ENCODE measurements at regions not wholly inside any gene's neighbourhood (a gene's known extent, or its start where the extent isn't known, plus 50 kb on each side); places are given as distances from the start of the nearest gene placed in this dataset.

DNA sequence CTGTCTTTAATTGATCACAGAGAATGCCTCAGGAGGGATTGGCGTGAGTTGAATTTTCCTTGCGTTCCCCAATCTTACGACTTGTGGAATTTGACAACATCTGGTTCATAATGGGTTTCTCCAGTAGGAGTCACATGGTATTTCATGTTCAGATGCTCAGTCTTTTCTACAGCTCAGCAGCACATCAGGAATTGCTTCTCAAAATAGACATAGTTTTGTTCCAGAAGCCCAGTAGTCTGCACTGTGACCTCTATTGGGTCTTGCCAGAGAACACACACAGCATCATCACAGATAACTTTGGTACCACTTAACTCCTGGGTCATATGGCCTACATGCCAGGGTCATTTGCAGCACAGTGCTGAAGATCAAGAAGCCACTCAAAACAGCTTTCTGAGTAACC is 282.5 kb upstream of the HTR2A start:
- ATAC-seq (no peak), DNase-seq (no peak)
- no peak overlapping the region for H3K27ac ChIP-seq
- H3K36me3 ChIP-seq (ENCODE audit: insufficient read depth in 1 of 2, low read depth in 1 of 2): no peaks in the 10 kb centered on the region
- no peaks in the 10 kb centered on the region for H3K4me1 ChIP-seq
- 79 to 90% (median 86%) methylated on average over 3 of the region's 3 CpGs for WGBS, 3 donors
- no peaks in the 10 kb centered on the region for H3K9me3 ChIP-seq
- no peak overlapping the region for H3K4me3 ChIP-seq
- intact Hi-C loops (cut with DNase I): no loop called here
- TF ChIP-seq, protein P1, sequence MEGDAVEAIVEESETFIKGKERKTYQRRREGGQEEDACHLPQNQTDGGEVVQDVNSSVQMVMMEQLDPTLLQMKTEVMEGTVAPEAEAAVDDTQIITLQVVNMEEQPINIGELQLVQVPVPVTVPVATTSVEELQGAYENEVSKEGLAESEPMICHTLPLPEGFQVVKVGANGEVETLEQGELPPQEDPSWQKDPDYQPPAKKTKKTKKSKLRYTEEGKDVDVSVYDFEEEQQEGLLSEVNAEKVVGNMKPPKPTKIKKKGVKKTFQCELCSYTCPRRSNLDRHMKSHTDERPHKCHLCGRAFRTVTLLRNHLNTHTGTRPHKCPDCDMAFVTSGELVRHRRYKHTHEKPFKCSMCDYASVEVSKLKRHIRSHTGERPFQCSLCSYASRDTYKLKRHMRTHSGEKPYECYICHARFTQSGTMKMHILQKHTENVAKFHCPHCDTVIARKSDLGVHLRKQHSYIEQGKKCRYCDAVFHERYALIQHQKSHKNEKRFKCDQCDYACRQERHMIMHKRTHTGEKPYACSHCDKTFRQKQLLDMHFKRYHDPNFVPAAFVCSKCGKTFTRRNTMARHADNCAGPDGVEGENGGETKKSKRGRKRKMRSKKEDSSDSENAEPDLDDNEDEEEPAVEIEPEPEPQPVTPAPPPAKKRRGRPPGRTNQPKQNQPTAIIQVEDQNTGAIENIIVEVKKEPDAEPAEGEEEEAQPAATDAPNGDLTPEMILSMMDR (IDR thresholded peaks at IDR 0.05): no peak
- peaks cover 0 to 3% (median 0%) of the 10 kb centered on the region in 3 donors for H3K27me3 ChIP-seq (ENCODE audit: insufficient read depth in 3 of 3, low read length in 2 of 3)

DNA sequence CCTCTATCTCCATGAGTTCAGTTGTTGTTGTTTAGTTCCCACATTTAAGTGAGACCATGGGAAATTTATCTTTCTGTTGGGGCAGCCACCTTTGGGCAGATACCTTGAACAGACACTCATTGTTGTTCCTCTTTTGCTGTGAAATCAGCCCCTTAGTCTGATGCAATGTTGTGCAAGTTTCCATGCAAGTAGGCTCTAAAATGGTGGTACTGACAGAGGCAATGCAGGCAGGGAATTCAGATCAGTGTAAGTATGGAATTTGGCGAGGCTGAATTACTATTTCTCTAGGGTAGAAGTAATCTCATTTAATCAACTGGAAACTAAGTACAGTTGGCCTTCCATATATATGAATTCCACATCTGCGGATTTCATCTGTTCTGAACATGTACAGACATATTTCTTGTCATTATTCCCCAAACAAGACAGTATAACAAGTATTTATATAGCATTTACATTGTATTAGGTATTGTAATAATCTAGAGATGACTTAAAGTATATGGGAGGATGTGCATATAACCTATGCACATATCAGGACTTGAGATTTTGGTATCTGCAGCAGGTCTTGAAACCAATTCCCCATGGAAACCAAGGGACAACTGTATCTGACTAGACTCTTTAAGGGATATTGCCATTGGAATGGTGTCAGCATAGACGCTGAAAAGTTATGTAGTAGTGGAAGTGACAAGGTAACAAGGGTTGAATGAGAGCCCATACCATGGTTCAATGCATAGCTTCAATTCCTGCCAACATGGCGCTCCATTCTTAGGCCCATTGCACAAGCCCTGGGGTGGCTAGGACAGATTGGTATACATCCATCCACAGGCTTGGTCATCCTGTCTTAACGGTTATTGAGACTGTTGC is 281.5 kb upstream of the HTR2A start:
- Histone ChIP-seq H3K4me1 (no peaks in the 10 kb centered on the region), H3K27ac (no peak overlapping the region), H3K27me3 (ENCODE audit: insufficient read depth in 3 of 3, low read length in 2 of 3) (no peaks in the 10 kb centered on the region), H3K4me3 (no peak overlapping the region), H3K9me3 (no peaks in the 10 kb centered on the region), H3K36me3 (ENCODE audit: insufficient read depth in 1 of 2, low read depth in 1 of 2) (no peaks in the 10 kb centered on the region)
- 68 to 82% (median 68%) methylated on average over 5 of the region's 5 CpGs for WGBS, 3 donors
- DNase-seq (no peak), ATAC-seq (no peak)
- TF ChIP-seq, protein P1 (IDR thresholded peaks at IDR 0.05): no peak
- intact Hi-C loops (cut with DNase I): no loop called here

DNA sequence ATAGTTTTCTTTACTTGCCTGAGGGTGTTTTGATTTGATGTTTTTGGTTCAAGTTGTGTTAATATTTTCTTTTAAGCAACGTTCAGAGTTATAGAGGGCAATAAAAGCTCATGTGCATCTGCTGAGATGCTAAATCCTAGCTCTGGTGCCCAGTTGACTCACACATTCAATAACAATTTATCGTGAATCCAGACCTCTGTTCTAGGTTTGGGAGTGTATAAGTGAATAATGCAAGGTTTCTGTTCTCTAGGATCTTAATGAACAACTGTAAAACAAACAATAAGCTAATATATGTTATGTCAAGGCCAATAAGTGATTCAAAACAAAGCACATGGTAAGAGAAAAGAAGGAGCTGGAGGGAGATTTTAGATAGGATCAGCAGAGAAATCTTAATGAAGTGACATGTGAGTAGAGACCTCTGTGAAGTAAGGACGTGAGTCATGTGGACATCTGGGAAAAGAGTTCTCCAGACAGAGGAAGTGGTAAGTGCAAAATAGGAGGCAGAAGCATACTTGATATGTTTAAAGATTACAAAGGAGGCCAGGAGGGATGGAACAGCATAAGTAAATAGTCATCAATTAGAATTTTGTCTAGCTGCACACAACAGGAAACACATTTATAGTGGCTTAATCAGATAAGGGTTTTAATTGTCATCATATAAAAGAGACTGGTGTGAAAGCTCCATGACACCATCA is 278.5 kb upstream of the HTR2A start:
- TF ChIP-seq, protein P1 (IDR thresholded peaks at IDR 0.05): no peak
- intact Hi-C loops (cut with DNase I): no loop called here
- no peak for DNase-seq
- H3K9me3 ChIP-seq: no peaks in the 10 kb centered on the region
- no peak for ATAC-seq
- H3K36me3 ChIP-seq (ENCODE audit: insufficient read depth in 1 of 2, low read depth in 1 of 2): no peaks in the 10 kb centered on the region
- WGBS, 3 donors: 45 to 48% (median 47%) methylated on average over 3 of the region's 3 CpGs
- H3K27me3 ChIP-seq (ENCODE audit: insufficient read depth in 3 of 3, low read length in 2 of 3): no peaks in the 10 kb centered on the region
- H3K4me1 ChIP-seq: no peaks in the 10 kb centered on the region
- H3K27ac ChIP-seq: no peak overlapping the region
- no peak overlapping the region for H3K4me3 ChIP-seq

DNA sequence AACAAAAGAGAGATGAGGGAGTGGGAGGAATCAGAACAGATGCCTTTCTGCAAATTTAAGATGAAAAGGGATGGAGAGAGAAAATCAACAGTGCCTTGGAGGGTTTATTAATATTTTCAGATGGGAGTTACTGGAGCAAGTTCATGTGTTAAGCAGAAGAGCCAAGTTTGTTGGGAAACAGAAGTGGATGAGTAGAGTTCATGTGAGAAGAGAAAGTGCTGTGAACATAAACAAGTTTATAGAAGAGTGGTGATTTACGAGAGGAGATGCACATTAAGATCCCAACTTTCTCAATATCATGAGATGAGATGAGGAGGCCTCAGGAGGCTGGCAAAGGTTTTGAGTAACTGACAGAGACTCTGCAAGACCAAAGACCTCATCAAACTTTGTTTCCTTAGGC is 274.1 kb upstream of the HTR2A start:
- DNase-seq (no peak), ATAC-seq (no peak)
- Histone ChIP-seq H3K9me3 (no peaks in the 10 kb centered on the region), H3K4me1 (no peaks in the 10 kb centered on the region), H3K27ac (no peak overlapping the region), H3K27me3 (ENCODE audit: insufficient read depth in 3 of 3, low read length in 2 of 3) (no peaks in the 10 kb centered on the region), H3K4me3 (no peak overlapping the region), H3K36me3 (ENCODE audit: insufficient read depth in 1 of 2, low read depth in 1 of 2) (no peaks in the 10 kb centered on the region)
- intact Hi-C loops (cut with DNase I): no loop called here
- TF ChIP-seq, protein P1 (IDR thresholded peaks at IDR 0.05): no peak
- 69 to 73% (median 73%) methylated on average over 1 of the region's 1 CpG for WGBS, 3 donors

Measured in psoas muscle (tissue), 7 donors.